IPS-18a (cell line): ENCODE measurements at regions not wholly inside any gene's neighbourhood (a gene's known extent, or its start where the extent isn't known, plus 50 kb on each side); places are given as distances from the start of the nearest gene placed in this dataset.
"Not testable (repeated sequence)": the region's sequence is repeated elsewhere in the genome, so short reads cannot be mapped to it uniquely, and the experiment has no call there.

Source experiments
- H3K27ac ChIP-seq: one replicate; pipeline ENCODE4 v1.5.1; 2013; ENCODE audit warnings: low read length
- H3K27me3 ChIP-seq: one replicate; pipeline ENCODE4 v1.6.1; 2013; ENCODE audit warnings: mild to moderate bottlenecking, low read length; ENCODE audit not compliant: control insufficient read depth, insufficient read depth
- H3K36me3 ChIP-seq: one replicate; pipeline ENCODE4 v1.6.1; 2013; ENCODE audit warnings: low read depth, low read length; ENCODE audit not compliant: control insufficient read depth
- H3K4me1 ChIP-seq: one replicate; pipeline ENCODE4 v1.6.1; 2013; ENCODE audit warnings: low read depth, low read length; ENCODE audit not compliant: control insufficient read depth
- H3K4me3 ChIP-seq: one replicate; pipeline ENCODE4 v1.5.1; 2013; ENCODE audit warnings: low read length
- H3K9ac ChIP-seq: one replicate; pipeline ENCODE4 v1.6.1; 2013; ENCODE audit warnings: mild to moderate bottlenecking, low read length, moderate library complexity
- H3K9me3 ChIP-seq: one replicate; pipeline ENCODE4 v1.6.1; 2013; ENCODE audit warnings: low read depth, low read length; ENCODE audit not compliant: control insufficient read depth

DNA sequence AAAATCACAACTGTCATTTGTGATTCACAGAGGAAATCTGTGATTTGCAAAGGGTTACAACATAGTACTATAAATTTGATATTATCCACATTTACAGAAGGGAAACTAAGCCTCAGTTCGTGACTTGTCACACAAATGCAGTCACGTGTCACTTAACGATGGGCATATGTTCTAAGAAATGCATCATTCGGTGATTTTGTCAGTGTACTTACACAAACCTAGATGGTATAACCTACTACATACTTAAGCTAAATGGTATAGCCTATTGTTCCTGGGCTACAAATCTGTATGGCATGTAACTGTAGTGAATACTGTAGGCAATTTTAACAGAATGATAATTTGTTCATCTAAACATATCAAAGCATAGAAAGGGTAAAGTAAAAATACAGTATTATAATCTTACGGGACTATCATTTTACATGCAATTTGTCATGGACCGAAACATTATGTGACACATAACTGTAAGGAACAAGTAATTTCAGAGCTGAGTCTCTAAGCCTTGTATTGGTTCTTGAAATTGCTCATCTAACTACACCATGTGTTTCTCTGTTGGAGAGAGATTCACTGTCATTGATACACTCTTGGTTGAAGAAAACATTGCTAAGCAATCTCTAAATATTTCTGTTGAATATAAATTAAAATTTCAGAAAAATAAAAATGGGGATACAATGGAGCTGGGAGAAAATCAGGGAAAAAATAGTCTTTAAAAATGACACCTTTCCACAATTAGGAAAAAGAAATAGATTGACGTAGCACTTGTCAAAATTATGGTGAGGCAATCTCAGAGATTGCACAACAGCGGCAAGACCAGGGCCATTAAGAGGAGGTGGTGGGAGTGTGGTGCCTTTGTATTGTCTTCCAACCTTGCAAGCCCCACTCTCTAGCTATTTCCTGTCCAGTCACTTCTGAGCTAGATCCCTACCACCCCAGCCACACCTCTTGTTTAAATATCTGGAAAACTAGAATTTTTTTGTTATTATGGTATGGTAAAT, 645.8 kb upstream of the TBL1XR1 start:
- H3K4me3 ChIP-seq, result no peak overlapping the region
- H3K9ac ChIP-seq, result no peak overlapping the region
- no peaks in the 10 kb centered on the region for H3K36me3 ChIP-seq
- H3K9me3 ChIP-seq, result no peaks in the 10 kb centered on the region
- H3K27ac ChIP-seq, result no peak overlapping the region
- no peaks in the 10 kb centered on the region for H3K27me3 ChIP-seq
- no peaks in the 10 kb centered on the region for H3K4me1 ChIP-seq

DNA sequence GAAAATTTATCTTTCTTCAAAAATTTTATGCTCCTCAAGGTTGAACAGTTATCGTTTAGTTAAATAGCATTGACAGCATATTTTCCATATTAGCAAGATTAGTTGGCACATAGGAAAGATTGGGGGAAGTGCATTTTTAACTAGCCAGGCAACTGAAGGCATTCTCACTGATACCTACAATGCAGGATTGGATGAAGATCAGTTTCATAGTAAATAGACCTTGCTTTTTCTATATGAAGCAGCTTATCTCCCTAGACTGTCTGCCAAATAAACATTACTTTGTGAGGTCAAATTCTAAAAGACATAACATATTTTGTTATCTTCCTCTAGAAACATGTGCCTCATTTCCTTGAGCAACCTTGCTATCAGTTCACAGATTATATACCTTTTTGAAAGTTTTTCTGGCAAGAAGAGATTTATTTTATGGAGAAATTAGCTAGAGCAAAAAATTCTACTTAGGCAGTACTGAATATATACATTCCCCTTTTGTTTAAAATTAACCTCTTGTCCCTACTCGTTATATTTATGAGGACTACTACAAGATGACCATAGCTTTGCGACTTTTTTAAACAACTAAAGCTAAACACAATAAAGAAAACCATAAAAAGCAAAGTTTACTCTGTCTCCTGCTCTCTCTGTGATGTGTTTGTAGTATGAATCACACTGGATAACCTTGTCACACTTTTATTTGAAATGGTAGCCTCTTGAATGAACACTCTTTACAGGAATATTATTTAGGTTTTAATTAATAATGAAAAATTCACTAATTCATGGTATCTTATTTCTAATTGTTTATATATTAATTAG, 654.9 kb upstream of the TBL1XR1 start:
- Histone ChIP-seq H3K9ac (no peak overlapping the region), H3K27me3 (no peaks in the 10 kb centered on the region), H3K4me3 (no peak overlapping the region), H3K4me1 (no peaks in the 10 kb centered on the region), H3K9me3 (no peaks in the 10 kb centered on the region), H3K27ac (no peak overlapping the region), H3K36me3 (no peaks in the 10 kb centered on the region)

- no peak overlapping the region for H3K9ac ChIP-seq
- no peak overlapping the region for H3K27ac ChIP-seq
- no peaks in the 10 kb centered on the region for H3K9me3 ChIP-seq
Measured at GRCh38 chr3:177855021-177855420, 657.7 kb upstream of the TBL1XR1 start.

GRCh38 chr3:177860184-177860583, 662.9 kb upstream of the TBL1XR1 start:
- Histone ChIP-seq H3K9me3 (no peaks in the 10 kb centered on the region), H3K4me3 (no peak overlapping the region), H3K36me3 (no peaks in the 10 kb centered on the region), H3K27ac (no peak overlapping the region), H3K9ac (no peak overlapping the region), H3K4me1 (no peaks in the 10 kb centered on the region), H3K27me3 (no peaks in the 10 kb centered on the region)

More at GRCh38 chr3:177855021-177855420, 657.7 kb upstream of the TBL1XR1 start:
- Histone ChIP-seq H3K4me1 (no peaks in the 10 kb centered on the region), H3K27me3 (no peaks in the 10 kb centered on the region), H3K36me3 (no peaks in the 10 kb centered on the region), H3K4me3 (no peak overlapping the region)

GRCh38 chr3:177862962-177863491, 665.7 kb upstream of the TBL1XR1 start:
- no peak overlapping the region for H3K27ac ChIP-seq
- no peaks in the 10 kb centered on the region for H3K9me3 ChIP-seq
- H3K9ac ChIP-seq, result no peak overlapping the region
- no peaks in the 10 kb centered on the region for H3K36me3 ChIP-seq
- no peaks in the 10 kb centered on the region for H3K27me3 ChIP-seq
- no peaks in the 10 kb centered on the region for H3K4me1 ChIP-seq
- H3K4me3 ChIP-seq, result no peak overlapping the region

GRCh38 chr3:177871267-177871666, 665.0 kb upstream of the KCNMB2 start:
- H3K4me3 ChIP-seq, H3K27ac ChIP-seq, H3K36me3 ChIP-seq, H3K4me1 ChIP-seq, H3K27me3 ChIP-seq, H3K9ac ChIP-seq, H3K9me3 ChIP-seq: not testable (repeated sequence)

DNA sequence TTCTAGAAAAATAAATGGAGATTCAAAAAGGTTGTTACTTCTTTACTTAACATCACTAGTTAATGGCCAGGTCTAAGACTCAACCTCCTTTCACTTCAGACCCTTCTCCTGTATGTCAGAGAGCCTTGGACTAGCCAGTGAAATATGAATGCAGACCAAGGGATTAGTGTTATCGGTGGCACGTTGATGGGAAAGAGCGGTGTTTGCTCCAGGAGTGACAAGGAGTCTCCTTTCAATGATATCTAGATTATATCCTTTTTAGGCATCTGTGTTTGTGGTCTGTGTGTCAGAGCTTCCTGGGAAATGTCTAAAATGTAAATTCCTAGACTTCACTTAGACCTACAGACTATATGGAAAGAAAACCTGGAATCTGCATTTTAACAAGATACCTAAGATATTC, 658.0 kb upstream of the KCNMB2 start:
- Histone ChIP-seq H3K4me3 (no peak overlapping the region), H3K27ac (no peak overlapping the region), H3K4me1 (no peaks in the 10 kb centered on the region), H3K36me3 (no peaks in the 10 kb centered on the region), H3K9ac (no peak overlapping the region), H3K27me3 (no peaks in the 10 kb centered on the region), H3K9me3 (no peaks in the 10 kb centered on the region)

DNA sequence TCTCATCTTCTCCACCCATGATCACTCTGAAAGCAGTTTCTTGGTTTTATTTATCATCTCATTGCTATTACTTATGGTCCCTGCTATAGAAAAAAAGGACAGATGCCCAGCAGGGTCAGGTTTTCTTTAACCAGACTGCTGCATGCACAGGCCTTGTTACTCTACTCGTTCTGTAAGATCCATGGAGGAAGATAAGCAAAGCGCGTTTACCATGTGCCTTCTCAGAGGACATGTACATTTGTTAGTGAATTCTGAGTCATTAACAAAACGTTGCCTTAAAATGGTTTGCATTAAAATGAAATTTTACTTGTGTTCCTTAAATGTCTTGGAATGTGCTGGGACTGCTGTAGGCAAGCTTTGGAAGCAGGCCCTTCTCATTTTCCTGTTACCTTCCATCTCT, 657.3 kb upstream of the KCNMB2 start:
- no peak overlapping the region for H3K9ac ChIP-seq

GRCh38 chr3:177881351-177881750, 654.9 kb upstream of the KCNMB2 start:
- Histone ChIP-seq H3K36me3 (no peaks in the 10 kb centered on the region), H3K9ac (no peak overlapping the region), H3K9me3 (no peaks in the 10 kb centered on the region), H3K4me3 (no peak overlapping the region), H3K4me1 (no peaks in the 10 kb centered on the region), H3K27ac (no peak overlapping the region), H3K27me3 (no peaks in the 10 kb centered on the region)

More for the DNA sequence above, 657.3 kb upstream of the KCNMB2 start:
- H3K27ac ChIP-seq, result no peak overlapping the region
- no peaks in the 10 kb centered on the region for H3K27me3 ChIP-seq
- no peaks in the 10 kb centered on the region for H3K9me3 ChIP-seq
- H3K4me1 ChIP-seq, result no peaks in the 10 kb centered on the region
- H3K4me3 ChIP-seq, result no peak overlapping the region
- no peaks in the 10 kb centered on the region for H3K36me3 ChIP-seq

- no peaks in the 10 kb centered on the region for H3K9me3 ChIP-seq
- H3K9ac ChIP-seq, result no peak overlapping the region
- H3K27me3 ChIP-seq, result no peaks in the 10 kb centered on the region
- no peak overlapping the region for H3K4me3 ChIP-seq
- no peak overlapping the region for H3K27ac ChIP-seq
- no peaks in the 10 kb centered on the region for H3K4me1 ChIP-seq
- no peaks in the 10 kb centered on the region for H3K36me3 ChIP-seq
Measured at GRCh38 chr3:177882124-177882648, 654.0 kb upstream of the KCNMB2 start.

DNA sequence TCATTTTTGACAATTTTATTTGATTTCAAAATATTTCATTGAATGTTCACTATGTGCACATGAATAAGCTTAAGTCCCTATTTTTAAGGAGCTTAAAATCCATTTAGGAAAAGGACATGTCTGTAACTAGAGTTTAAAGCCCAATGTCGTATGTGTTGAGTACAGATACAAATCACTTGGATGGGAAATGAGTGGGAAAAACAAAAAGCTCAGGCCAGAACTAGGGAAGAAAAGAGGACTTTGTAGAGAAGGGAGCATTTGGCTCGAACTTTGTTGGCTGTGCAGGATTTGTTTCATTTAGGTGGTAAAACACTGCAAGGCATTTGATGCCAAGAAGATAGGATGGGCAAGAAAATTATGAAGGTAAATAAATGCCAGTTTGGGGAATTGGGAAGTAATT, 653.1 kb upstream of the KCNMB2 start:
- no peak overlapping the region for H3K9ac ChIP-seq
- no peak overlapping the region for H3K27ac ChIP-seq
- H3K4me1 ChIP-seq, result no peaks in the 10 kb centered on the region
- H3K27me3 ChIP-seq, result no peaks in the 10 kb centered on the region
- no peaks in the 10 kb centered on the region for H3K9me3 ChIP-seq
- H3K4me3 ChIP-seq, result no peak overlapping the region
- H3K36me3 ChIP-seq, result no peaks in the 10 kb centered on the region
